Activated CD8-positive, alpha-beta memory T cell treated with anti-CD3 and anti-CD28 coated beads for 48 hours (primary cell): ENCODE measurements at regions not wholly inside any gene's neighbourhood (a gene's known extent, or its start where the extent isn't known, plus 50 kb on each side); places are given as distances from the start of the nearest gene placed in this dataset.

Experiments
- DNase-seq, 3 experiments: peaks; one replicate each; pipeline ENCODE4 v3.0.0-alpha.2; 2020; ENCODE audit warnings: low read depth in 2 of 3, low spot score in 2 of 3

- peak; percentile 4 to 38 (median 10) for DNase-seq
Observed at GRCh38 chr20:21808863-21809664, 103.6 kb downstream of the PAX1 start.

- no peak for DNase-seq
Observed at GRCh38 chr20:21808139-21808538, 102.7 kb downstream of the PAX1 start.

- DNase-seq, result no peak
Observed at GRCh38 chr20:21804802-21805201, 99.3 kb downstream of the PAX1 start.

- DNase-seq, result no peak
Observed at GRCh38 chr20:21801193-21801592, 95.7 kb downstream of the PAX1 start.

GRCh38 chr20:21798384-21798783 lies 92.9 kb downstream of the PAX1 start:
- DNase-seq, result no peak

GRCh38 chr20:21796059-21796458 lies 90.6 kb downstream of the PAX1 start:
- no peak for DNase-seq

- DNase-seq, result no peak
Observed at GRCh38 chr20:21788082-21788481, 82.6 kb downstream of the PAX1 start.

- no peak for DNase-seq
Observed at GRCh38 chr20:21781446-21782075, 76.1 kb downstream of the PAX1 start.

- DNase-seq, result no peak
Observed at GRCh38 chr20:21780528-21780927, 75.1 kb downstream of the PAX1 start.
